ENCODE measurements at regions not wholly inside any gene's neighbourhood (a gene's known extent, or its start where the extent isn't known, plus 50 kb on each side); places are given as distances from the start of the nearest gene placed in this dataset.

GRCh38 chr2:41464395-41464794, 583.4 kb upstream of the PKDCC start:
- no peak for TF ChIP-seq ZNF302 (CRISPR knock-in tag; IDR thresholded peaks at IDR 0.05)
- no peak for TF ChIP-seq CTCF (IDR thresholded peaks at IDR 0.05)
- no peak for TF ChIP-seq RFX5 (IDR thresholded peaks at IDR 0.05)
- no peak for TF ChIP-seq USF2 (IDR thresholded peaks at IDR 0.05)
- TF ChIP-seq ZFP36 (IDR thresholded peaks at IDR 0.05; ENCODE audit: borderline replicate concordance, partially characterized antibody) = no peak
- no peak for TF ChIP-seq EP300 (IDR thresholded peaks at IDR 0.05)
- no peak for TF ChIP-seq POLR2A (IDR thresholded peaks at IDR 0.05; ENCODE audit: low read length)
- TF ChIP-seq RARB (CRISPR knock-in tag; IDR thresholded peaks at IDR 0.05) = no peak
- no peak for TF ChIP-seq POLR2AphosphoS2 (conservative IDR thresholded peaks at IDR 0.05; ENCODE audit: low read length)
- TF ChIP-seq GATA3 (IDR thresholded peaks at IDR 0.05; ENCODE audit: borderline replicate concordance) = no peak

All from A549 (cell line).